ENCODE measurements at regions not wholly inside any gene's neighbourhood (a gene's known extent, or its start where the extent isn't known, plus 50 kb on each side); places are given as distances from the start of the nearest gene placed in this dataset.

GRCh38 chr16:31618130-31618529, 90.4 kb downstream of the AHSP start:
- TF ChIP-seq BHLHE40 (IDR thresholded peaks at IDR 0.05; ENCODE audit: borderline replicate concordance) = no peak
- no peak for TF ChIP-seq FOXK2 (IDR thresholded peaks at IDR 0.05)
- no peak for TF ChIP-seq FOXA1 (IDR thresholded peaks at IDR 0.05)
- no peak for TF ChIP-seq PKNOX1 (IDR thresholded peaks at IDR 0.05)
